SH-SY5Y (cell line): ENCODE measurements at regions not wholly inside any gene's neighbourhood (a gene's known extent, or its start where the extent isn't known, plus 50 kb on each side); places are given as distances from the start of the nearest gene placed in this dataset.

Experiments
- GATA2 ChIP-seq: IDR thresholded peaks from 2 replicates; pipeline ENCODE4 v1.6.1; 2011; ENCODE audit warnings: mild to moderate bottlenecking, low read depth, low read length
- GATA3 ChIP-seq: IDR thresholded peaks from 2 replicates; pipeline ENCODE4 v1.6.1; 2011; ENCODE audit warnings: low read depth, mild to moderate bottlenecking, low read length, moderate library complexity

DNA sequence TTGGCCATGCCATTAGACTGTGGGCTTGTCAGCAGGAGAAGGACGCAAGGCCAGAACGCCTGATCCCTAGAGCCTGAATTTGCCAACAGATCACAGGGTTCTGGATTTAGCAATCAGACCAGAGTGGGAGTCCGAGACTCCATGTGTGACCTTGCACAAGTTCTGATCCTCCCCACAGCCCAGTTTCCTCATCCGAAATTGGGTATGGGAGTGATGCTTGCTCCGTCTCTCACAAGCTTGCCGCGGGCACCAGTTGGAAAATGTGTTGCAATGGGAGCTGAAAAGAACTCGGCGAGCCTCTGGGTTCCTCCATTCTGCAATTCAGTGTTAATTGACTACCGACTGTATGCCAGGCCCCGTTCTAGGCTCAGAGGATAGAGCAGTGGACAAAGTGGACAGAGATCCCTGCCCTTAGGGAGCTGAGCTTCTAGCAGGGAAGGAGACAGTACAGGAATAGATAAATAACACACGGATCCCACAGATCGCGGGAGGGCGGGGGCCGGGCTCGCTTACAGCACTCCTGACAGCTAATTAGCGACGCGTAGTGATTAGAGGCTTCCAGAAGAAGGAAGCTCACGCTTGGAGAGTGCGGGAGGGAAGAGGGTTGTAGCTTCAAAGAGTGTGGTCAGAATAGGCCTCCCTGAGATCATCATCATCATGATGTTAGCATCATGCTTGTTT lies 150.4 kb upstream of the CIBAR2 start:
- no peak for TF ChIP-seq GATA2
- TF ChIP-seq GATA3: no peak
